Liver (tissue), 8 donors: ENCODE measurements at regions not wholly inside any gene's neighbourhood (a gene's known extent, or its start where the extent isn't known, plus 50 kb on each side); places are given as distances from the start of the nearest gene placed in this dataset.

Source experiments
- DNase-seq: peaks from one replicate; pipeline ENCODE4 v3.0.0-alpha.2; 2017; ENCODE audit warnings: low spot score
- H3K27ac ChIP-seq, 2 donors: one replicate each; pipeline ENCODE4 v1.7.0; 2013; ENCODE audit warnings: inconsistent platforms in 2 of 2, low read length in 2 of 2, control low read depth in 1 of 2, low read depth in 1 of 2, mild to moderate bottlenecking in 1 of 2
- H3K27me3 ChIP-seq, 4 donors: one replicate each; pipeline versions ENCODE4 v1.6.1 to v1.7.0; 2013; ENCODE audit warnings: low read length in 3 of 4, inconsistent platforms in 1 of 4, mild to moderate bottlenecking in 1 of 4, moderate library complexity in 1 of 4; ENCODE audit not compliant: control insufficient read depth in 4 of 4, insufficient read depth in 4 of 4
- H3K36me3 ChIP-seq, 4 donors: one replicate each; pipeline versions ENCODE4 v1.6.1 to v1.7.0; 2013; ENCODE audit warnings: low read length in 3 of 4, mild to moderate bottlenecking in 3 of 4, low read depth in 1 of 4, moderate library complexity in 1 of 4; ENCODE audit not compliant: control insufficient read depth in 4 of 4, insufficient read depth in 3 of 4
- H3K4me1 ChIP-seq, 4 donors: one replicate each; pipeline versions ENCODE4 v1.6.1 to v1.7.0; 2013; ENCODE audit warnings: low read length in 3 of 4, mild to moderate bottlenecking in 3 of 4, moderate library complexity in 1 of 4; ENCODE audit not compliant: control insufficient read depth in 4 of 4, insufficient read depth in 4 of 4
- H3K4me3 ChIP-seq, 3 donors: one replicate each; pipeline versions ENCODE4 v1.6.1 to v1.7.0; 2013; ENCODE audit warnings: low read length in 3 of 3, control low read depth in 1 of 3, low read depth in 1 of 3, mild to moderate bottlenecking in 1 of 3
- H3K9ac ChIP-seq, 2 donors: one replicate each; pipeline ENCODE4 v1.7.0; 2013; ENCODE audit warnings: low read length in 2 of 2, mild to moderate bottlenecking in 2 of 2, moderate library complexity in 2 of 2, control low read depth in 1 of 2, low read depth in 1 of 2
- H3K9me3 ChIP-seq, 4 donors: one replicate each; pipeline versions ENCODE4 v1.6.1 to v1.7.0; 2013; ENCODE audit warnings: low read length in 3 of 4; ENCODE audit not compliant: control insufficient read depth in 4 of 4
- ATF3 ChIP-seq: IDR thresholded peaks from 2 replicates; pipeline ENCODE4 v1.6.1; 2016; ENCODE audit warnings: antibody characterized with exemption
- CTCF ChIP-seq: fragments of 150-350 bp; IDR thresholded peaks from 2 replicates; pipeline ENCODE4 v1.5.1; 2017; ENCODE audit warnings: improper control_type of control experiment, low read depth, low read length; ENCODE audit not compliant: missing input control
- EGR1 ChIP-seq, 2 donors: IDR thresholded peaks; 2 replicates each; pipeline ENCODE4 v1.6.1; 2016 to 2018; ENCODE audit warnings: antibody characterized with exemption in 2 of 2, low read depth in 2 of 2
- FOXA1 ChIP-seq: IDR thresholded peaks from 2 replicates; pipeline ENCODE4 v1.6.1; 2016; ENCODE audit warnings: antibody characterized with exemption
- FOXA2 ChIP-seq: IDR thresholded peaks from 2 replicates; pipeline ENCODE4 v1.6.1; 2016; ENCODE audit warnings: antibody characterized with exemption
- GABPA ChIP-seq, 2 donors: IDR thresholded peaks in 1 of 2; conservative IDR thresholded peaks in 1 of 2; 2 replicates each; pipeline ENCODE4 v1.6.1; 2016; ENCODE audit warnings: antibody characterized with exemption in 2 of 2, mild to moderate bottlenecking in 1 of 2, moderate library complexity in 1 of 2
- HNF4A ChIP-seq, 2 donors: conservative IDR thresholded peaks; 2 replicates each; pipeline ENCODE4 v1.6.1; 2016; ENCODE audit warnings: antibody characterized with exemption in 2 of 2, mild to moderate bottlenecking in 2 of 2
- HNF4G ChIP-seq: IDR thresholded peaks from 2 replicates; pipeline ENCODE4 v1.6.1; 2016; ENCODE audit warnings: antibody characterized with exemption
- JUND ChIP-seq, 2 donors: IDR thresholded peaks; 2 replicates each; pipeline ENCODE4 v1.6.1; 2016; ENCODE audit warnings: antibody characterized with exemption in 2 of 2
- MAX ChIP-seq: IDR thresholded peaks from 2 replicates; pipeline ENCODE4 v1.6.1; 2016; ENCODE audit warnings: antibody characterized with exemption
- RAD21 ChIP-seq, 2 donors: IDR thresholded peaks; 2 replicates each; pipeline ENCODE4 v1.6.1; 2016; ENCODE audit warnings: antibody characterized with exemption in 2 of 2, mild to moderate bottlenecking in 2 of 2
- REST ChIP-seq: IDR thresholded peaks from 2 replicates; pipeline ENCODE4 v1.6.1; 2016; ENCODE audit warnings: antibody characterized with exemption, mild to moderate bottlenecking
- RXRA ChIP-seq, 2 donors: IDR thresholded peaks; 2 replicates each; pipeline ENCODE4 v1.6.1; 2017 to 2018; ENCODE audit warnings: antibody characterized with exemption in 2 of 2, mild to moderate bottlenecking in 1 of 2
- SP1 ChIP-seq: IDR thresholded peaks from 2 replicates; pipeline ENCODE4 v1.6.1; 2018; ENCODE audit warnings: antibody characterized with exemption, mild to moderate bottlenecking
- TAF1 ChIP-seq: conservative IDR thresholded peaks from 2 replicates; pipeline ENCODE4 v1.6.1; 2016; ENCODE audit warnings: antibody characterized with exemption, mild to moderate bottlenecking
- YY1 ChIP-seq: IDR thresholded peaks from 2 replicates; pipeline ENCODE4 v1.6.1; 2016; ENCODE audit warnings: antibody characterized with exemption, mild to moderate bottlenecking
- ZBTB33 ChIP-seq: IDR thresholded peaks from 2 replicates; pipeline ENCODE4 v1.6.1; 2016; ENCODE audit warnings: antibody characterized with exemption
- WGBS: extraction: QIAGEN DNeasy Blood & Tissue Kit; methylation state at CpG from one replicate; pipeline ENCODE4 v1.1.7; 2013; 5-methylcytosine and 5-hydroxymethylcytosine counted together
- donor health status: healthy.
- donor health status: healthy.
- donor health status: healthy.
- donor health status: healthy.
- donor health status: healthy.

GRCh38 chr6:68238097-68238601 is 396.9 kb upstream of the ADGRB3 start:
- DNase-seq: no peak
- TF ChIP-seq FOXA2: no peak
- TF ChIP-seq ATF3: no peak
- TF ChIP-seq HNF4A (conservative IDR thresholded peaks at IDR 0.05): no peak
- no peak for TF ChIP-seq ZBTB33
- TF ChIP-seq FOXA1: no peak
- TF ChIP-seq YY1: no peak
- TF ChIP-seq REST: no peak
- no peak for TF ChIP-seq RXRA (IDR thresholded peaks at IDR 0.05)
- no peak for TF ChIP-seq RAD21 (IDR thresholded peaks at IDR 0.05)
- no peak for TF ChIP-seq CTCF
- no peak for TF ChIP-seq TAF1
- no peak for TF ChIP-seq GABPA (IDR thresholded peaks at IDR 0.05 in 1 of 2, conservative IDR thresholded peaks at IDR 0.05 in 1 of 2)
- TF ChIP-seq HNF4G: no peak
- Histone ChIP-seq H3K36me3 (no peaks in the 10 kb centered on the region), H3K4me1 (peaks cover 0 to 1% (median 0%) of the 10 kb centered on the region in 4 donors), H3K4me3 (no peak overlapping the region), H3K27me3 (no peaks in the 10 kb centered on the region), H3K9me3 (no peaks in the 10 kb centered on the region), H3K27ac (no peak overlapping the region), H3K9ac (no peak overlapping the region)
- WGBS: 22% methylated on average over 1 of the region's 1 CpG

GRCh38 chr6:68237205-68237604 is 397.9 kb upstream of the ADGRB3 start:
- Histone ChIP-seq H3K4me1 (peaks cover 0 to 1% (median 0%) of the 10 kb centered on the region in 4 donors), H3K4me3 (no peak overlapping the region), H3K27ac (no peak overlapping the region), H3K27me3 (no peaks in the 10 kb centered on the region), H3K9me3 (no peaks in the 10 kb centered on the region), H3K9ac (no peak overlapping the region), H3K36me3 (no peaks in the 10 kb centered on the region)
- 65% methylated on average over 6 of the region's 6 CpGs for WGBS
- no peak for DNase-seq
- no peak for TF ChIP-seq ZBTB33
- no peak for TF ChIP-seq JUND (IDR thresholded peaks at IDR 0.05)
- no peak for TF ChIP-seq EGR1 (IDR thresholded peaks at IDR 0.05; ENCODE audit: low read depth in 2 of 2)
- TF ChIP-seq FOXA2: no peak
- TF ChIP-seq MAX: no peak
- TF ChIP-seq RXRA (IDR thresholded peaks at IDR 0.05): no peak
- no peak for TF ChIP-seq SP1
- TF ChIP-seq ATF3: no peak
- no peak for TF ChIP-seq GABPA (IDR thresholded peaks at IDR 0.05 in 1 of 2, conservative IDR thresholded peaks at IDR 0.05 in 1 of 2)
